ENCODE measurements at regions not wholly inside any gene's neighbourhood (a gene's known extent, or its start where the extent isn't known, plus 50 kb on each side); places are given as distances from the start of the nearest gene placed in this dataset.

DNA sequence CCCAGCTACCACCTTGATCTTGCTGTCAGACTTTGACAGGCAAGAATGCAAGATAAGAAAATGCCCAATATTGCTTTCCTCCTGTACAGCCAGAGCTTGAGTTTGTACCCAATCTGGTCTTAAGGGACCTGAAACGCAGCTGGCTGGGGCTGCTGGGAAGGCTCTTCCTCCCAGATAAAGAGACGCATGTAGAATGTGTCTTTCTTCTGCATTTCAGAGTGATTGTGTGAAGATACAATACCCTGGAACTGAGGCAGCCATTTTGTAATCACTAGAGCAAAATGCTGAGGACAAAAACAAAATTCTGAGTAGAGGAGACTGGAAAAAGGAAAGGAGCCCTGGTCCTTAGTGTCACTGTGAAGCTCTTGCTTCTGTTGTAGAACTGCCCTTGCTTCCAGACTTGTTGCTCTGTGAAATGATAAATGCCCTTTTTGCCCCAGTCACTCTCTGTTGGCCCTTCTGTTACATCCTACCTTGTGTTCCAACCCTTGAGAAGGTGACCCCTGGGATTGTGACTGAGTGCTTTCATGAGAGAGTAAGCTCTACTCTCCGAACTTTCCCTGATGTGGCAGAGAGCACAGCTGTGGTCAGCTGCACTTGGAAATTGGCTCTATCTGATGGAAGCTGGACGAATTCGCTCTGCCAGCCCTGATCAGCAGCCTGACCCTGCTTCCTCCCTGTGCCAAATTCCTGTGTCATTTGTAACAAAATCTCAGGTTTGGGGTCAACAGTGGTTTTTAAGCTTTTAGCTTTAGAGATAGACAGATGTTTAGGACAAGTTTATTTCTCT is 137.4 kb upstream of the RBMS1 start:
- Histone ChIP-seq H3K4me2 (ENCODE audit: low read depth, low read length, poor library complexity, severe bottlenecking) (no peak overlapping the region), H3K4me1 (ENCODE audit: insufficient read depth, low read length, poor library complexity, severe bottlenecking) (peaks cover 19% of the 10 kb centered on the region), H3K9me2 (replicated peaks; ENCODE audit: low read depth, low read length) (no peaks in the 10 kb centered on the region), H3K36me3 (ENCODE audit: insufficient read depth, low read length) (no peaks in the 10 kb centered on the region), H4K20me1 (ENCODE audit: insufficient read depth, low read length, poor library complexity, severe bottlenecking) (no peaks in the 10 kb centered on the region), H3K79me2 (ENCODE audit: insufficient read depth, low read length) (no peaks in the 10 kb centered on the region), H3K4me3 (ENCODE audit: low read length, poor library complexity, severe bottlenecking) (no peak overlapping the region), H3K9ac (ENCODE audit: low read depth, low read length, poor library complexity, severe bottlenecking) (no peak overlapping the region), H2AFZ (ENCODE audit: low read length) (peak overlapping the region; percentile 85), H3K27me3 (ENCODE audit: insufficient read depth, low read length, poor library complexity, severe bottlenecking) (no peaks in the 10 kb centered on the region), H3K9me3 (ENCODE audit: insufficient read depth, low read depth, low read length) (no peaks in the 10 kb centered on the region), H3F3A (ENCODE audit: low read depth) (no peaks in the 10 kb centered on the region)
- TF ChIP-seq, protein P1, sequence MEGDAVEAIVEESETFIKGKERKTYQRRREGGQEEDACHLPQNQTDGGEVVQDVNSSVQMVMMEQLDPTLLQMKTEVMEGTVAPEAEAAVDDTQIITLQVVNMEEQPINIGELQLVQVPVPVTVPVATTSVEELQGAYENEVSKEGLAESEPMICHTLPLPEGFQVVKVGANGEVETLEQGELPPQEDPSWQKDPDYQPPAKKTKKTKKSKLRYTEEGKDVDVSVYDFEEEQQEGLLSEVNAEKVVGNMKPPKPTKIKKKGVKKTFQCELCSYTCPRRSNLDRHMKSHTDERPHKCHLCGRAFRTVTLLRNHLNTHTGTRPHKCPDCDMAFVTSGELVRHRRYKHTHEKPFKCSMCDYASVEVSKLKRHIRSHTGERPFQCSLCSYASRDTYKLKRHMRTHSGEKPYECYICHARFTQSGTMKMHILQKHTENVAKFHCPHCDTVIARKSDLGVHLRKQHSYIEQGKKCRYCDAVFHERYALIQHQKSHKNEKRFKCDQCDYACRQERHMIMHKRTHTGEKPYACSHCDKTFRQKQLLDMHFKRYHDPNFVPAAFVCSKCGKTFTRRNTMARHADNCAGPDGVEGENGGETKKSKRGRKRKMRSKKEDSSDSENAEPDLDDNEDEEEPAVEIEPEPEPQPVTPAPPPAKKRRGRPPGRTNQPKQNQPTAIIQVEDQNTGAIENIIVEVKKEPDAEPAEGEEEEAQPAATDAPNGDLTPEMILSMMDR (conservative IDR thresholded peaks at IDR 0.05; ENCODE audit: low read length): no peak
- TF ChIP-seq EZH2phosphoT487 (IDR thresholded peaks at IDR 0.05; ENCODE audit: borderline replicate concordance): no peak

DNA sequence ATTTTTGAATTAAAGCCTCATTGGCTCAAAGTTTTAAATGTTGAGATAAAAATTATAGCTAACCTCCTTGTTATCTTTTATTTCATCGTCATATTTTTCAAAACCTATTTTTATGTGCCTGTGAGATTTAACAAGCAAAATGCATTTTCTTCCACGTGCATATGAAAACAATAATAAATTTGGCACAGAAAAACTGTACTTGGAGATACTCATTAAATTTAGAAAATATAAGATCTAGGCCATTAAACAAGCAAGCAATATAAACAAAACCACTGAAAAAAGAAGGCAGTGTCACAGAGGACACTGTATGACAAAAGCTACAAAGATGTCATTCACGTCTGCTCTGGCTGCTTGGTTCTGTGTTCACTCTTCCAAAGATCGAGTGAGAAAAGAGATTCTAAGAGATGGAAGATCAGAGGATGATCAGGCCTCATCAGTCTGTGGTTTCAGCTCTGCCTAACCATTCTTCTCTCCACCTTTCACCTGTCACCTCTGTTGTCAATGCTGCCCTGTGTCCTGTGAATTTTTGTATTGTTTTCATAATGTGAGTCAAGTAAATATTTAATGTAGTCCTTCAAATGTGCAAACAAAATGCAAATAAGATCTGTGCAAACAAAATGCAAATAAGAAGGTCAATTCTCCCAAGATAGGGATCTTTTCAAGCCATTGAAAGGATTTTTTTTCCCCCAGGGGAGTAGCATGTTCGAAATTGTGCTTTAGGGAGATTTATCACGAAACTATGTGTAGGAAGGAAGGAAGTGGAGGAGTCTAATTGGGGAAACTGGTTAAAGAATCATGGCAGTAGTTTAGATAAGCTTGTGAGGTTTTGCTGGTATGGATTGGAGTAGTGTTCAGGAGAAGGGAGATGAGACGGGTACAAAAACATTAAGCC is 138.7 kb upstream of the RBMS1 start:
- Histone ChIP-seq H3K4me2 (ENCODE audit: low read depth, low read length, poor library complexity, severe bottlenecking) (no peak overlapping the region), H3K79me2 (ENCODE audit: insufficient read depth, low read length) (no peaks in the 10 kb centered on the region), H3K9me3 (ENCODE audit: insufficient read depth, low read depth, low read length) (no peaks in the 10 kb centered on the region), H3K36me3 (ENCODE audit: insufficient read depth, low read length) (no peaks in the 10 kb centered on the region), H3F3A (ENCODE audit: low read depth) (no peaks in the 10 kb centered on the region), H3K9me2 (replicated peaks; ENCODE audit: low read depth, low read length) (no peaks in the 10 kb centered on the region), H4K20me1 (ENCODE audit: insufficient read depth, low read length, poor library complexity, severe bottlenecking) (no peaks in the 10 kb centered on the region), H3K27me3 (ENCODE audit: insufficient read depth, low read length, poor library complexity, severe bottlenecking) (no peaks in the 10 kb centered on the region), H3K4me3 (ENCODE audit: low read length, poor library complexity, severe bottlenecking) (no peak overlapping the region), H3K4me1 (ENCODE audit: insufficient read depth, low read length, poor library complexity, severe bottlenecking) (peaks cover 19% of the 10 kb centered on the region), H3K9ac (ENCODE audit: low read depth, low read length, poor library complexity, severe bottlenecking) (no peak overlapping the region), H2AFZ (ENCODE audit: low read length) (no peak overlapping the region)
- TF ChIP-seq EZH2phosphoT487 (IDR thresholded peaks at IDR 0.05; ENCODE audit: borderline replicate concordance): no peak
- TF ChIP-seq, protein P1 (conservative IDR thresholded peaks at IDR 0.05; ENCODE audit: low read length): no peak

DNA sequence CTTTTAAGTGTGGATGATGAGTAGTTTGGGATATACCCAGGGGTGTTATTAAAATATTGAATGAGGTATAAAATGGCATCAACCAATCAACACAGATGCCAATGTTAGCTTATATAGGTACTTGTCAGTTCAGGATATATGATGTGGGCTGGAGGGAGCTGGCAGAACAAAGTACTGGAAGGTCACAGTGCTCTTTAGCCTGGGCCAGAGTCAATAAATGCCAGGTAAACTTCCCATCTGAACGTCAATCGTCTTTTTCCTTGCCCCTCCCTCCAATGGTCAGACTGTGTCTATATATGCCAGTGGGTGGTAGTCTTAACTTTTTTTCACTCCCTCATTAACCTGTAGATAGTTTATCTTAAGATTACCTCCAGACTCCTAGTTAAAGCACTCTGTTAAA is 140.8 kb upstream of the RBMS1 start:
- Histone ChIP-seq H3K4me2 (ENCODE audit: low read depth, low read length, poor library complexity, severe bottlenecking) (no peak overlapping the region), H4K20me1 (ENCODE audit: insufficient read depth, low read length, poor library complexity, severe bottlenecking) (no peaks in the 10 kb centered on the region), H2AFZ (ENCODE audit: low read length) (no peak overlapping the region)

More for the DNA sequence above, 140.8 kb upstream of the RBMS1 start:
- H3K36me3 ChIP-seq (ENCODE audit: insufficient read depth, low read length): no peaks in the 10 kb centered on the region
- no peaks in the 10 kb centered on the region for H3K27me3 ChIP-seq (ENCODE audit: insufficient read depth, low read length, poor library complexity, severe bottlenecking)
- H3F3A ChIP-seq (ENCODE audit: low read depth): no peaks in the 10 kb centered on the region
- H3K4me1 ChIP-seq (ENCODE audit: insufficient read depth, low read length, poor library complexity, severe bottlenecking): peaks cover 19% of the 10 kb centered on the region
- no peak overlapping the region for H3K4me3 ChIP-seq (ENCODE audit: low read length, poor library complexity, severe bottlenecking)
- no peaks in the 10 kb centered on the region for H3K79me2 ChIP-seq (ENCODE audit: insufficient read depth, low read length)
- no peak overlapping the region for H3K9ac ChIP-seq (ENCODE audit: low read depth, low read length, poor library complexity, severe bottlenecking)
- H3K9me2 ChIP-seq (replicated peaks; ENCODE audit: low read depth, low read length): no peaks in the 10 kb centered on the region
- TF ChIP-seq EZH2phosphoT487 (IDR thresholded peaks at IDR 0.05; ENCODE audit: borderline replicate concordance): no peak
- TF ChIP-seq, protein P1 (conservative IDR thresholded peaks at IDR 0.05; ENCODE audit: low read length): no peak
- H3K9me3 ChIP-seq (ENCODE audit: insufficient read depth, low read depth, low read length): peaks cover 10% of the 10 kb centered on the region; the same call in 1 of the 2 replicates

All from Loucy (cell line).